GM12865 (cell line): ENCODE measurements at regions not wholly inside any gene's neighbourhood (a gene's known extent, or its start where the extent isn't known, plus 50 kb on each side); places are given as distances from the start of the nearest gene placed in this dataset.

ENCODE experiments used
- DNase-seq: peaks from one replicate; pipeline ENCODE4 v3.0.0; 2010; ENCODE audit warnings: low read depth
- H3K4me3 ChIP-seq: 2 replicates; pipeline ENCODE4 v1.5.1; 2011; ENCODE audit warnings: mild to moderate bottlenecking, low read depth, low read length, control low read depth
- TF ChIP-seq, protein P1 (sequence below): IDR thresholded peaks from 2 replicates; pipeline ENCODE4 v1.5.1; 2011; ENCODE audit warnings: low read length, control low read depth, low read depth, inconsistent platforms; ENCODE audit not compliant: insufficient read depth; ENCODE audit errors: missing control alignments

- TF ChIP-seq, protein P1, sequence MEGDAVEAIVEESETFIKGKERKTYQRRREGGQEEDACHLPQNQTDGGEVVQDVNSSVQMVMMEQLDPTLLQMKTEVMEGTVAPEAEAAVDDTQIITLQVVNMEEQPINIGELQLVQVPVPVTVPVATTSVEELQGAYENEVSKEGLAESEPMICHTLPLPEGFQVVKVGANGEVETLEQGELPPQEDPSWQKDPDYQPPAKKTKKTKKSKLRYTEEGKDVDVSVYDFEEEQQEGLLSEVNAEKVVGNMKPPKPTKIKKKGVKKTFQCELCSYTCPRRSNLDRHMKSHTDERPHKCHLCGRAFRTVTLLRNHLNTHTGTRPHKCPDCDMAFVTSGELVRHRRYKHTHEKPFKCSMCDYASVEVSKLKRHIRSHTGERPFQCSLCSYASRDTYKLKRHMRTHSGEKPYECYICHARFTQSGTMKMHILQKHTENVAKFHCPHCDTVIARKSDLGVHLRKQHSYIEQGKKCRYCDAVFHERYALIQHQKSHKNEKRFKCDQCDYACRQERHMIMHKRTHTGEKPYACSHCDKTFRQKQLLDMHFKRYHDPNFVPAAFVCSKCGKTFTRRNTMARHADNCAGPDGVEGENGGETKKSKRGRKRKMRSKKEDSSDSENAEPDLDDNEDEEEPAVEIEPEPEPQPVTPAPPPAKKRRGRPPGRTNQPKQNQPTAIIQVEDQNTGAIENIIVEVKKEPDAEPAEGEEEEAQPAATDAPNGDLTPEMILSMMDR: no peak
Measured at GRCh38 chr2:195392446-195393336, 264.3 kb upstream of the SLC39A10 start.

DNA sequence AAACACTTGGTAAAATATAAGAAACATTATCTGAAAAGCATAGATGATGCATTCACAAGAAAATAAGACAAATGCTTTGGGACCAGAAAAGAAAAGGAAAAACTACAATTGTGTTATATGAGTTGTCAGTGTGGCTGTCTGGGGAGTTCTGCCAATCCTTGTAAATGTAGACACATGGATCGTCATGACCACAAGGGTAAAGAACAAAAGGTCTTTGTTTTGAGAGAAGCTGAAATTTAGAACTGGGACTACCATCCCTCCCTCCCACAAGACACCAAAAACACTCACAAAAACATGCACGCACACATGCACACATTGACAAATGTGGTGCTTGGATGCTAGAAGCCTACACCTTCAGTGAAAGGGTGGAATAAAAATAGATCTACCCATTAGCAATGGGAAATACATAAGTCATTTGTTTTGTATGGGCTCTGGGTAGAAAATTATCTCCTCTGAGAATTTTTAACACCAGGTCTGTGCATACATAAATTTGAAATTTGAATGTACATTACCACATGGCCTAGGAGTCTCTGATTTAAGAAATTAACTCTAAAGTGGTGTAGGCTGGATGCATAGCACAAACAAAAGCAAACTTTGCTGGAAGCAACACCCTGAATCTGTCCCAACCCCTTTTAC lies 266.2 kb upstream of the SLC39A10 start:
- H3K4me3 ChIP-seq: no peak overlapping the region
- TF ChIP-seq, protein P1: no peak
- no peak for DNase-seq

More at GRCh38 chr2:195392446-195393336, 264.3 kb upstream of the SLC39A10 start:
- H3K4me3 ChIP-seq: no peak overlapping the region
- DNase-seq: no peak

DNA sequence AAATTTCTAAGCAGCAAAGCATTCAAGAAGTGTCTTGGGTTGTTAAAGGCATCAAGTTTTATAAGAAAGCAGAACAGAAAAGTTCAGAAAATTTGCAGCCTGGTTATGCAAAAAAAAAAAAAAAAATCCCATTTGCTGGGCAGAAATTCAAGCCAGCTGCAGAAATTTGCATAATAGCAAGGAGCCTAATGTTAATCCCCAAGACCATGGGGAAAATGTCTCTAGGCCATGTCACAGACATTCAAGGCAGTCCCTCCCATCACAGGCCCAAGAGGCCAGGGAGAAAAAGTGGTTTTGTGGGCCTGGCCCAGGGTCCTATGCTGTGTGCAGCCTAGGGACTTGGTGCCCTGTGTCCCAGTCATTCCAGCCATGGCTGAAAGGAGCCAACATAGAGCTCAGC lies 269.0 kb upstream of the SLC39A10 start:
- no peak overlapping the region for H3K4me3 ChIP-seq
- TF ChIP-seq, protein P1: no peak
- DNase-seq: no peak

DNA sequence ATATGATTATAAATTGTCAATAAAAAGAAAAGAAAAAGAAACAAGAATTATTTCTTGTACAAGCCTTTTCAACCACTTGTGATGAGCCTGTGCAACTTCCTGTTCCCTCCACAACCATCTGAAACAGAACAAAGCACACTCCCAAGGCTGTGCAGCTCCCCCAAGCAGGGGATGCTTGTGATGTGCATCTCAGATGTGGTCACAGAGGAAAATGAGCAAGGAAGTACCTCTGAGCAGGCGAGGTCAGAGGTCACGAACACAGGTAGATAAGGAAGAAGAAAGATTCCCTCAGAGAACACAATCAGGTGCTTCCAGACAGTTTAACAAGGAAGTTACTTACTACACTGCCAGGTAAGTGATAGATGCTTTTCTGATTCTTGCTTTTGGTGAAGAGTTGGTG lies 274.8 kb upstream of the SLC39A10 start:
- H3K4me3 ChIP-seq: no peak overlapping the region
- TF ChIP-seq, protein P1: no peak
- no peak for DNase-seq

DNA sequence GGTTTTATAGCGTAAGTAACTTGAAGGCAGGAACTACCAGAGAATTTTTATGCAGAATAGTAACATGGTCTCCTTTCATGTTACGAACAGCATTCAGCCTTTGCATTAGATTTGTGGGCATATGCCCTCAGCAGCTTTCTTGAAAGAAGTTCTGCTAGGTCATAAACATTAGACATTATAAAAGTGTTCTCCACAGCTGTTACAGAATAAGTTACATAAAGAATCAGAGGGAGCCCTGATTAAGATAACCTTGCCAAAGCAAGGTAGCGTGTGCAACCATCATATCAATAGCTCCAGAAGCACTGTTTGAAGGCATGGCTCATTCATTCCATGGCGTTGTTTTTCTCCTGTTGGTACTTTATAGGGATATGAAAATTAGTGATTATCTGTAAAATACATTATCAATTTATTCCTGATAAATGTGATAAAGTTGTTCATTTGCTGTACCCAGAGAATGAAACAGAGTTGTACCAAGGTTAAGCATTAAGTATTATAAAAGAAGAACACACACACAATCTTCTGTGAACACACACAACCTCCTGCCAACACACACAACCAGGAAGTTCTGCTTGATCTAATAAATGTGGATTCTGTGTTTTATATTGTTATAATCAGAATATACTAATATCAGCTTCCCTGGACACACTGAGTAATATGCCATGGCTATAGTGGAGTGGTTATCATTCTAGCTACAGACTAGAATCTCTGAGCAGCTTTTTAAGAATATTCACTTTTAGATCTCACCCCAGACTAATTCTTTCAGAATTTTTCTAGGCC lies 286.7 kb upstream of the SLC39A10 start:
- TF ChIP-seq, protein P1: no peak
- no peak for DNase-seq
- H3K4me3 ChIP-seq: no peak overlapping the region

DNA sequence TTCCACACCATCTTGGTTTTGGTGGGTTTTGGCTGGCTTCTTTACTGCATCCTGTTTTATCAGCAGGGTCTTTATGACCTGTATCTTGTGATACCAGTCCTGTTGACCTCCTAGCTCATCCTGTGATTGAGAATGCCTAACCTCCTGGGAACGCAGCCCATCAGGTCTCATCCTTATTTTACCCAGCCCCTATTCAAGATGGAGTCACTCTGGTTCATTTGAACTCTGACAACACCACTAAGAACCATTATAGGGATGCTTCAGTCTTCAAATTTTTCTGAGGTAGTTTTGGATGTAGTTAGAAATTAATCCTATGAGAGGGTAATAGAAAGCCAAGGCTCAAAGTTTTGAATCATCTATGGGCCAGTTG lies 287.8 kb upstream of the SLC39A10 start:
- DNase-seq: no peak
- TF ChIP-seq, protein P1: no peak
- H3K4me3 ChIP-seq: no peak overlapping the region
